ENCODE measurements at regions not wholly inside any gene's neighbourhood (a gene's known extent, or its start where the extent isn't known, plus 50 kb on each side); places are given as distances from the start of the nearest gene placed in this dataset.

DNA sequence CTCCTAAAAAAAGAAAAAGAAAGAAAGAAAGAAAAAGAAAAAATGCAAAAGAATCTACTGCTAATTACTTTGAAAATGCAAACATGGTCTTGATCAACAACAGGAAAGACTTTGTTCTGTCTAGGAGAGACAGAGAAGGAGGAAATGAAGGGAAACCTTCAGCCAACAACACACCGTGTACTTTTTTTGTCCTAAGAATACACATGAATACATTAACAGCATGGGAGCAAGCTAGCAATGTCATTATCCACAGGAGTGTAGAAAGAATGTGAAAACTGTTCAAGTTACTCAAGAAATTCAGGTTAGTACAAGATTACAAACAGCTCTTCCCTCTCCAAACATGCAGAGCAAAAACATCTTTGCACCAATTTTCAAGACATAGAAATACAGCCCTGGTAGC is 326.3 kb downstream of the UBE3D start:
- no peak overlapping the region for H3K4me3 ChIP-seq (replicated peaks; ENCODE audit: low read depth, low read length)
- no peak for DNase-seq (ENCODE audit: extremely low read depth, low read depth)
- TF ChIP-seq, protein P1, sequence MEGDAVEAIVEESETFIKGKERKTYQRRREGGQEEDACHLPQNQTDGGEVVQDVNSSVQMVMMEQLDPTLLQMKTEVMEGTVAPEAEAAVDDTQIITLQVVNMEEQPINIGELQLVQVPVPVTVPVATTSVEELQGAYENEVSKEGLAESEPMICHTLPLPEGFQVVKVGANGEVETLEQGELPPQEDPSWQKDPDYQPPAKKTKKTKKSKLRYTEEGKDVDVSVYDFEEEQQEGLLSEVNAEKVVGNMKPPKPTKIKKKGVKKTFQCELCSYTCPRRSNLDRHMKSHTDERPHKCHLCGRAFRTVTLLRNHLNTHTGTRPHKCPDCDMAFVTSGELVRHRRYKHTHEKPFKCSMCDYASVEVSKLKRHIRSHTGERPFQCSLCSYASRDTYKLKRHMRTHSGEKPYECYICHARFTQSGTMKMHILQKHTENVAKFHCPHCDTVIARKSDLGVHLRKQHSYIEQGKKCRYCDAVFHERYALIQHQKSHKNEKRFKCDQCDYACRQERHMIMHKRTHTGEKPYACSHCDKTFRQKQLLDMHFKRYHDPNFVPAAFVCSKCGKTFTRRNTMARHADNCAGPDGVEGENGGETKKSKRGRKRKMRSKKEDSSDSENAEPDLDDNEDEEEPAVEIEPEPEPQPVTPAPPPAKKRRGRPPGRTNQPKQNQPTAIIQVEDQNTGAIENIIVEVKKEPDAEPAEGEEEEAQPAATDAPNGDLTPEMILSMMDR (IDR thresholded peaks at IDR 0.05; ENCODE audit: low read depth, low read length, missing control alignments) = no peak

DNA sequence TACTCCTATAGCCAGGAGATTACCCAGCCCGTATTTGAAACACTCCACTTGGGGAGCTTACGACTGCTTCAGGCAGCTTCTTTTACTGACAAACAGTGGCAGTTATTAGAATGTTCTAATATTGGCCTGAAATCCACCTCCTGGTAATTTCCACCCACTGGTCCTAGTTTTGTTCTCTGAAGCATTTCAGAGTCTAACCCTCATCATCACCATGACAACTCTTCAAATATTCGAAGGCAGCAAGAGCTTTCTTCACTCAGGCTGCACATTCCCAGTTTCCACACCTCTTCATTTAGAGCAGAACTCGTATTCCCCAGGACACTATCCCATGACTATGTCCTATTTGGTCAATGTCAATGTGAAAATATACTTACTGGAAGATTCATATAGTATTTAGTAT is 325.6 kb downstream of the UBE3D start:
- DNase-seq (ENCODE audit: extremely low read depth, low read depth) = no peak
- TF ChIP-seq, protein P1 (IDR thresholded peaks at IDR 0.05; ENCODE audit: low read depth, low read length, missing control alignments) = no peak
- no peak overlapping the region for H3K4me3 ChIP-seq (replicated peaks; ENCODE audit: low read depth, low read length)

GRCh38 chr6:82741325-82741995 is 324.2 kb downstream of the UBE3D start:
- TF ChIP-seq, protein P1 (IDR thresholded peaks at IDR 0.05; ENCODE audit: low read depth, low read length, missing control alignments) = no peak

GRCh38 chr6:82741996-82742385 is 323.6 kb downstream of the UBE3D start:
- DNase-seq (ENCODE audit: extremely low read depth, low read depth) = no peak
- H3K4me3 ChIP-seq (replicated peaks; ENCODE audit: low read depth, low read length) = no peak overlapping the region
- TF ChIP-seq, protein P1 (IDR thresholded peaks at IDR 0.05; ENCODE audit: low read depth, low read length, missing control alignments) = no peak

More at GRCh38 chr6:82741325-82741995, 324.2 kb downstream of the UBE3D start:
- no peak for DNase-seq (ENCODE audit: extremely low read depth, low read depth)
- H3K4me3 ChIP-seq (replicated peaks; ENCODE audit: low read depth, low read length) = no peak overlapping the region

GRCh38 chr6:82744286-82745015 is 321.2 kb downstream of the UBE3D start:
- H3K4me3 ChIP-seq (replicated peaks; ENCODE audit: low read depth, low read length) = no peak overlapping the region
- no peak for DNase-seq (ENCODE audit: extremely low read depth, low read depth)
- TF ChIP-seq, protein P1 (IDR thresholded peaks at IDR 0.05; ENCODE audit: low read depth, low read length, missing control alignments) = no peak

DNA sequence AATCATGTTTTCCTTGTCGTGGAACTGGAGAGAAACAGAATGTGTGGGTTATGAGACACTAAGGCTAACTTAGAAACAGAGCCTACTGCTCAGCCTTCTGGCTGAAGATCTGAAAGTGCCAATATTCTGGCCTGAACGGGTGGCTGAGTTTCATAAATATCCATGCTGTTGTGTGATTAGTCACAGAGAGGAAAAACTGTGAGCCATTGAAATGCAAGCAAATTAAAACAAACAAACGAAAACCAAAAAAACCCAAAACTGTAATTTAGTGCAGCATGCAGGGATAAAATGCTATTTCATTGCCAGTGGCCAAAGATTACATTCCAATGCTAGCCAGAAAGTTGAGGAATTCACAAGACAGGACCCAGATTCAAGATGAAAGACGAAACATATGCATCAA is 315.1 kb downstream of the UBE3D start:
- H3K4me3 ChIP-seq (replicated peaks; ENCODE audit: low read depth, low read length) = no peak overlapping the region
- TF ChIP-seq, protein P1 (IDR thresholded peaks at IDR 0.05; ENCODE audit: low read depth, low read length, missing control alignments) = no peak
- DNase-seq (ENCODE audit: extremely low read depth, low read depth) = no peak

Measured in HFF-Myc (cell line).